HG02763 (cell line): ENCODE measurements at regions not wholly inside any gene's neighbourhood (a gene's known extent, or its start where the extent isn't known, plus 50 kb on each side); places are given as distances from the start of the nearest gene placed in this dataset.

ENCODE experiments used
- ATAC-seq: cut with Tn5 transposase; IDR thresholded peaks from one replicate; pipeline ENCODE4 v1.9.1; 2021; ENCODE audit warnings: mild to moderate bottlenecking, moderate library complexity; ENCODE audit not compliant: unreplicated experiment

- ATAC-seq = no peak
These were observed 159.6 kb upstream of the ANK2 start for GRCh38 chr4:112889619-112890527.

GRCh38 chr4:112894480-112894879 is 155.0 kb upstream of the ANK2 start:
- ATAC-seq = no peak

GRCh38 chr4:112894951-112895350 is 154.5 kb upstream of the ANK2 start:
- no peak for ATAC-seq

- ATAC-seq = peak; percentile 48
These were observed 153.4 kb upstream of the ANK2 start for GRCh38 chr4:112895811-112896608.

GRCh38 chr4:112896609-112897190 is 152.8 kb upstream of the ANK2 start:
- ATAC-seq = no peak

- ATAC-seq = no peak
These were observed 151.9 kb upstream of the ANK2 start for GRCh38 chr4:112897543-112897942.

- no peak for ATAC-seq
These were observed 150.9 kb upstream of the ANK2 start for GRCh38 chr4:112898357-112899141.

- ATAC-seq = no peak
These were observed 149.0 kb upstream of the ANK2 start for GRCh38 chr4:112900416-112900815.

- ATAC-seq = no peak
These were observed 147.5 kb upstream of the ANK2 start for GRCh38 chr4:112901962-112902411.

GRCh38 chr4:112905728-112906127 is 143.7 kb upstream of the ANK2 start:
- ATAC-seq = no peak

- no peak for ATAC-seq
These were observed 140.9 kb upstream of the ANK2 start for GRCh38 chr4:112908511-112908910.

GRCh38 chr4:112910109-112910736 is 139.2 kb upstream of the ANK2 start:
- ATAC-seq = no peak

- no peak for ATAC-seq
These were observed 132.6 kb upstream of the ANK2 start for GRCh38 chr4:112916868-112917267.

GRCh38 chr4:112923516-112923915 is 125.9 kb upstream of the ANK2 start:
- ATAC-seq = no peak

- no peak for ATAC-seq
These were observed 122.6 kb upstream of the ANK2 start for GRCh38 chr4:112926819-112927218.

- no peak for ATAC-seq
These were observed 121.9 kb upstream of the ANK2 start for GRCh38 chr4:112927544-112927943.

GRCh38 chr4:112931001-112931400 is 118.5 kb upstream of the ANK2 start:
- no peak for ATAC-seq

- ATAC-seq = no peak
These were observed 115.7 kb upstream of the ANK2 start for GRCh38 chr4:112933790-112934189.

GRCh38 chr4:112938461-112939058 is 110.9 kb upstream of the ANK2 start:
- no peak for ATAC-seq

GRCh38 chr4:112939901-112940300 is 109.6 kb upstream of the ANK2 start:
- ATAC-seq = no peak
